ENCODE measurements at regions not wholly inside any gene's neighbourhood (a gene's known extent, or its start where the extent isn't known, plus 50 kb on each side); places are given as distances from the start of the nearest gene placed in this dataset.

DNA sequence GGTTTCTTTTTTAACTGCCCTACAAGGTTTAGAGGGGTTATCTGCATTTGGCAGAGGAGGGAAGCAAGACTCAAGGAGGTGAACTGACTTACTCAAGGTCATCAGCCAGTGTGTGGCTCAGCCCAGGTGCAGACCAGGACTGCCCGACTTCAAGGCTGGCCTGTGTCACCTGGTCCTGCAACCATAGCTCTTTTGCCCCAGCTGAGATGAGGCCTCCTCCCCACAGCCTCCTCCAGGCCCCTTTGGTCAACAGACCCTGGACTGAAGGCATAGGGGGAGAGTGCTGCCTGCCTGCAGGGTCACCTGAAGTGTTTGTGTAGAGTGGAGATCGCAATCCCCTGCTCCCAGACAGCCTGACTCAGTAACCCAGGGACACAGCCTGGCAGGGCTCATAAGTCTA lies 168.5 kb upstream of the GLI2 start:
- DNase-seq (ENCODE audit: low read depth in 2 of 2) = no peak

DNA sequence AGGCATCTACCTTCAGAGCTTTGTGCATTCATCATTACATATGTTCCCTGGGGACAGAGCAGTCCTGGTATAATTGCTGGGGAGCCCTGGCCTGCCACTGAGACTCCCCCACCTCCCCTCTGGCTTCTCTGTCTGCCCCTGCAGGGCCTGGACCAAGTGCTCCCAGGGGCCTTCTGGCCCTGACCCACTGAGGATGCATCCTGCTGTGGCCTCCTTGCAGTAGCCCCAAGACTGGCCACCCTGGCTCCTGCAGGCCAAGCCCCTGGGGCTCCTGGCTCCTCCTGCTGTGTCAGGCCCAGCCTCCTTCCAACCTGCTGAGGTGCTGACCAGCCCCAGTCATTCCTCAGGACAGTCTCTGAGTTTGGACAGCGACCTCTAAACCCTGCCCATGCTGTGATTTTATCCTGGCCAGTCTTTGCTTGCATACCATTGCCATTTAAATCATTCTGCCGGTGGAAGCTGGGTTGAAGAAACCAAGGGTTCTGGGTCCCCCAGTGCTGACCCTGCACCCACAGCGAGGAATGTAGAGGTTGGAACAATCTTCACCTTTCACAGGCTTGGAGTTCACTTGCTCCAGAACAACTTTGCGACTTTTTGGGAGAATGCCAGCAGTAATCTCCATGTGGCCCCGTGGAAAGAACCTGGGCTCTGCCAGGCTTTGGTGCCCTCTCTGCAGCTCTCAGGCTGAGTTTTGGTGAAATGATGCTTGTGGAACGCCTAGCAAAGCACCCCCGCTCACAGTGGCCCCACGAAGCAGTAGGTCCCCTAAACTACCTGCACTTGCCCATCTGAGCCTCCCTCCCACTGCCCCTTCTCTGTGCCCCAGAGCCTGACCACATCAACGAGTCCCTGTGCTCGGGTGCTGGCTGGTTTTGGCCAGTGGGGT lies 167.3 kb upstream of the GLI2 start:
- DNase-seq (ENCODE audit: low read depth in 2 of 2) = no peak

DNA sequence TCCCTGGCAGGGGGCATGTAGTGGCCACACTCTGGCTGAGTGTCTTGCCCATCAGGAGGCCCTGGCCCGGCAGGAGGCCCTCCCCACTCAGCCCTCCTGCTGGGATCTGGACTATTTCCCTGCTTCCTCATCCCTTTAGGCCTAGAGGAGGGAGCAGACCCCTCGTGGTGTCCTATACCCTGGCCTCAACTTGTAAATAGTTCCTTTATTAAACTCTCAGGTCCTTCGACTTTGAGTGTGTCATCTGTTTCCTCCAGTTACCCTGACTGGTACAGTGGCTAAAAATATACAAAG lies 166.7 kb upstream of the GLI2 start:
- DNase-seq (ENCODE audit: low read depth in 2 of 2) = no peak

DNA sequence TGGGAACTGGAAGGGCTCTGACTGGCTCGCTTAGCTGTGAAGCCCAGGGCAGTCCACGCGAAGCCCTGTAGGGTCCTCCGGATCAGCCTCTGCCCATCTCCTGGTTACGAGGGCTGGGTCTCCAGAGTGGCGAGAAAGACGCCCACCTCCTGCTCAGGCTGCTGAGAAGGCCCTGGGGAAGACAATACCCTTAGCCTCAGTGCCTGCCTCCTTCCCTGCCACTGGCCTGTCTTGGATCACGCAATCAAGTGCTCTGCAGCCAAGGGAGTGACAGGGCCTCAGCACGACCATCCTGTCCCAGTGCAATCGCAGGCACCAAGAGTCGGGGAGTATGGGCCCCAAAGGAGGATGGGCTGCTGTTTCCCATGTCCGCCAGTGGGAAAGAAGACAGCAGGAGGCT lies 165.7 kb upstream of the GLI2 start:
- no peak for DNase-seq (ENCODE audit: low read depth in 2 of 2)

DNA sequence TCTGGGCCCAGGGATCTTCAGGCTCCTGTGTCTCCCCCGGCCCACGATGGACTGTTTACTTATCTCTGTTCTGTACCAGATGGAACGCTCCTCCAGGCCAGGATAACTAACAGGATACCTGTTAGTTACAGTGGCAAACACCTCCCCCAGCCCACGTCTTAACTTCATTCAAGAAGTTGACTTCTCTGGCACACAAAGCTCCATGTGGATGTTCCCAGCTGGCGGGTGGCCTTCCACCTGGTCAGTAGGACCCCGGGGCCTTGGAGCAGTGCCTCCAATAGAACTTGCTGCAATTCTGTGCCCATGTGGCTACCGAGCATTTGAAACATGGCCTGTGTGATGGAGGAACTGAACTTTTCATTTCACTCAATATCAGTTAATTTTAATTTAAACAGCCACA lies 165.1 kb upstream of the GLI2 start:
- DNase-seq (ENCODE audit: low read depth in 2 of 2) = no peak

DNA sequence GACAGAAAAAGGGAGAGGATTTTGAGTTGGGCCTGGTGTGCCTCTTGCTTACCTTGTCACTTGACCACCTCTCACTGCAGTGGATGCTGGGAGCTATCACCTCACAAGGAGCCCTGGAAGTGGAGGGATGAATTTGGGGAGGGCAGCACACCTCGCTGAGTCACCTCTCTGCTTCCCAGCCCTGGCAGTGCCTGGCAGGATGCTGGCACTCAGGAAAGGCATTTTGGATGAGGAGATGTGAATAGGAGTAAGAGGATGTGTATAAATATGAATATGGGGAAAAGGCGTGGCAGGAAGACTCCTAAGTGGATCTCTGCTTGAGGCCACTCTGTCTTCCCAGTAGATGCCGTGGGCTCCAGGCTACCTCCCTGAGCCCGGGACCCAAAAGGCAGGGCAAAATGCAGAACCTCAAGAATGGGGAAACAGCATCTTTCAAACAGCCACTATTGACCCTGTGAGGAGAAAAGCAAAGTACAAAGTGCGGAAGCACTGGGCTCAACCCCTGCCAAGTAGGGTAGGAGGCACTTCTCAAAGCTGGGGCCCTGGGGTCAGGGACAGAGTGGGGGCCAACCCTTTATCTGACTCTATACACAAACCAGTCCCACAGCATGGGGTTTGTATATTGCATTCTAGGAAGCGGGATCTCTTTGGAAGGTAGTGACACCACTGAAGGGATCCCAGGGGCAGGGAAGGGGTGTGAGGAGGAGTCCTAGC lies 164.5 kb upstream of the GLI2 start:
- no peak for DNase-seq (ENCODE audit: low read depth in 2 of 2)

DNA sequence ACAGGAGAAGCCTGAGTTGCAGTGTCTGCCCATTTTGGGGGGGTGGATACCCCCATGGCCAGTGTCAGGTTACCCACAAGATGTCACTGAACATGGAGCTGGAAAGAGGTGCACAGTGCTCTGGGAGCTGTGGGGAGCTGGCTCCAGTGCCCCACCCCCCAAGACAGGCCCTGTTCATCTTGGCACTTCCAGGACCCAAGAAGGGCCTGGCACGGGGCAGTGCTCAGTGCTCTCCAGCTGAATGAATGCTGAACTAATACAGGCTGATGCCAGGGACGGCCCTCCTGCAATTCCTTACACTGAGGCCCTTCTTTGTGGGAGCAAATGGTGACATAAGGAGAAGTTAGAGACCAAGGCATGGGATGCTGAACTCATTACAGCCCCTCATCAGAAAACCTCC lies 163.4 kb upstream of the GLI2 start:
- DNase-seq (ENCODE audit: low read depth in 2 of 2) = no peak

DNA sequence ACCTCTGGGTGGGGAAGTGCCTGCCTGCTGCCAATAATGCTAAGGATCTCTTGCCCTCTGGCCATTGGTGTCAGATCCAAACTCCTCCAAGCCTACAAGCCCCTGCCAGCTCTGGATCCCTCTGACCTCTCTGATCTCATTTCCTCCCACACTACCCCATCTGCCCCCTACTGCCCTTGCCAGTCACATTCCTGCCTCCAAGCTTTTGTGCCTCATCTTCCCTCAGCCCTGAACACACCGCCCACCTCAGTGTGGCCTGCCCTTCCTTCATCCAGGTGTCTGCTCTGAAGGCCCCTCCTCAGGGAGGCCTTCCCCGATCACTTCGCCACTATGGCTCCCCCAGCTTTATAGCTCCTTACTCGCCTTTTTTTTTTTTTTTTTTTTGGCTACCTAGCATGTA lies 161.0 kb upstream of the GLI2 start:
- no peak for DNase-seq (ENCODE audit: low read depth in 2 of 2)

DNA sequence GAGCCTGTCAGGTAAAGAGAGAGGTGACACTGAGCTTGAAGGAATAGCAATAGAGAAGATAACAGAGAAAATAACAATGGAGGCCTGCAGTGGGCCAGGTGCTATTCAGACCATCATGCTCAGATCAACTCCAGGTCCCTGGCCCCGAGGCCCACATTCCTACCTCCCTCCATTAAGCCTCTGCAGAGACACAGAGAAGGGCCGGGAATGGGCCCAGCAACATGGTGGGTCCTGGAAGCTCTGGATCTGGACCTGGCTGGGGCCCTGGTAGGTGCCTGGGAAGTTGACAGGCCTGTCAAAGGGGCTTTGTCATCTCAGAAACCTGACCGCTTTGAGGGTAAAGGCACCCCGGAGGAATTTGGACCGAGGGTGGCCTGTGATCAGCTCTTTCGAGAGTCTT lies 159.7 kb upstream of the GLI2 start:
- DNase-seq (ENCODE audit: low read depth in 2 of 2) = no peak

DNA sequence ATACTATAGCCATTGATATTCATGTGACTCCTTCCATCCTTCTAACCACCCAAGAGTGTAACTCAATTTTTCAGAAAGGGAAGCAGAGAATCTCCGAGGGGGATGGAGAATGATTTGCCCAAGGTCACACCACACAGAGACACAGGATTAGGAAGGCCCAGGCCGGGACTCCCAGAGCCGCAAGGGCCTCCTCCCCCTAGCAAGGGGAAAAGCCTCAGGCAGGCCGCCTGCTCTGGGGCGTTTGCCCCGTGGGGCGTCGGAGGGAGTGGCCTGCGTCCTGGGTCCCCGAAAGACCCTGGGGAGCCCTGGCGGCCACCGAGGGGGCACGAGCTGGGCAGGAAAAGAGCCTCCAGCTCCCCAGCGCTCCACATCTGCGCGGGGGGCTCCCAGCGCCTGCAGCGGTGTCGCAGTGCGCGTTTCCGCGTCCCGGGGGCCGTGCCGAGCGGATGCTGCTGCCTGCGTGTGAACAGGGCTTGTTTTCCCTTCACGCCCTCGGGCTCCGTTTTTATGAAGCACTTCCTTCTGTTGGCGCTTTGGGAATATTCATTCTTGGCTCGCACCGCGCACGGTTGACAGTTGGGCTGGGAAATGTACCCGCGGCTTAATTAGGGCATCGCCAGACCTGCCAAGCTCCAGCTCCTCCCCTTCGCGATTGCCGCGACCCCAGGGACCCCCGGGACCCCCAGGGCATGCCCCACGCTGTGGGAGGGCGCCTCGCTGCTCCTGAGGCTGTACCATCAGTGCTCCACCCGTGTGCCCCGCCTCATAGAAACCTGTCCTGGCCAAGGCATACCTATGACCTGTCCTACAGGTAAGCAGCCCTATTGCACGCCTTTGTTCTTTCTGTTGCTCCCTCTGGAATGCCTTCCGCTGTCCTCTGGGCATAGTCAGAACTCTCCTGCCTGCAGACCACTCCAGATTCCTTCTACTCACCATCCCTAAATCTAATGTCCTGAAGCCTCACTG lies 158.9 kb upstream of the GLI2 start:
- no peak for DNase-seq (ENCODE audit: low read depth in 2 of 2)

DNA sequence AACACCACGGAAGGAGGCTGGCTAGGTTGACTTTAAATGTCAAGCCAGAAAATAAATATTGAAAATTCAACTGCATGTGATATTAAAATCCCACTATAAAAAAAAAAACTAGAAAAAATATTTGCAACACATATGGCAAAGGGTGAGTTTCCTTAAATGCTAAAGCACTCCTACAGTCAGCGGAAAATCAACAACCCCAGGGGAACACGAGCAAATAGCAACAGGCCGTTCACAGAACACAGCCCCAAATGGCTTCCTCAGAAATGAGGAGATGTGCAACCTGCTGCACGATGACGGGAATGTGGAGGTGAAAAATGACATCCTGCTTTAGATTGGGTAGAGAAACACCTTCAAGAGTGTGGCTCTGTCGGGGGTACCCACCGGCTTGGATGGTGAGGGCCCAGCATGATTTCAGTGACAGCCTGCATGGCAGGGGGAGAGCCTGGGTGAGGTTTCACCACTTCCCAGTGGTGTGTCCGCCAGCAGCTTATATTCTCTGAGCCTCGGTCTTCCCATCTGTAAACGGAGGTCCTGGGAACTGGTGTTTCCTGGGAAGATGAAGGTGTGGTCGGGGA lies 157.9 kb upstream of the GLI2 start:
- DNase-seq (ENCODE audit: low read depth in 2 of 2) = no peak

DNA sequence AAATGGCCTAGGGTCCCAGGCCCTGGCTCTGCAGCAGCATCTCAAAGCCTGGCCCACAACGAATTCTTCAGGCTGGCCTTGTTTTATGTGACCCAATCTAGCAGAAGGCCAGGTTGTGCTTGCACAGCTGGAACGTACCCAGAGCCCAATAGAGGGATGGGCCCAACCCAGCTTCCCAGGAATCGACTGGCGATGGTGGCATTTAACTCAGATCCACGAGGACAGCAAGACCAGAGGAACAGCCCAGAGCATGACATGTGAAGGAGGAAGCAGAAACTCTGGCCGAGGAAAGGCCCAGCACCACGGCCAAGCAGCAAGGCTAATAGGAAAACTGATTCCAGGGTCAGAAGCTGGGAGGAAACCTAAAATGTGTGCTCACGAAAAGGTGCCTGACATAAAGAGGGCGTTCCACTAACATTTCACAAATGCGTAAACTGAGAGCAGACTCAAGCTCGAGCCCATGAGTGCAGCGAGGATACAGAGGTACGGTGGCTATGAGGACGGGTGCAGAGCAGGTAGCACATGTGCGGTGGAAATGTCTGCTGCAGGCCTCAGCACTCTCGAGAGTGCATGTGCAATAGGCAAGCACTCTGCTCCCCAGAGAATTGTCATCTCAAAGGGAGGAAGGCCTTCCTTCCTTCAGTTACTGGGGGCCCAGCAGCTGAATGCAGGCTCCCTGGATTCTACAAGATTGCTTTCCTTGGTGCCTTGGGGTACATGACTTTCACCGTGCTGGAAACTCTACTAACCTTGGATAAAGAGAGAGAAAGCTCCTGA lies 156.9 kb upstream of the GLI2 start:
- no peak for DNase-seq (ENCODE audit: low read depth in 2 of 2)

DNA sequence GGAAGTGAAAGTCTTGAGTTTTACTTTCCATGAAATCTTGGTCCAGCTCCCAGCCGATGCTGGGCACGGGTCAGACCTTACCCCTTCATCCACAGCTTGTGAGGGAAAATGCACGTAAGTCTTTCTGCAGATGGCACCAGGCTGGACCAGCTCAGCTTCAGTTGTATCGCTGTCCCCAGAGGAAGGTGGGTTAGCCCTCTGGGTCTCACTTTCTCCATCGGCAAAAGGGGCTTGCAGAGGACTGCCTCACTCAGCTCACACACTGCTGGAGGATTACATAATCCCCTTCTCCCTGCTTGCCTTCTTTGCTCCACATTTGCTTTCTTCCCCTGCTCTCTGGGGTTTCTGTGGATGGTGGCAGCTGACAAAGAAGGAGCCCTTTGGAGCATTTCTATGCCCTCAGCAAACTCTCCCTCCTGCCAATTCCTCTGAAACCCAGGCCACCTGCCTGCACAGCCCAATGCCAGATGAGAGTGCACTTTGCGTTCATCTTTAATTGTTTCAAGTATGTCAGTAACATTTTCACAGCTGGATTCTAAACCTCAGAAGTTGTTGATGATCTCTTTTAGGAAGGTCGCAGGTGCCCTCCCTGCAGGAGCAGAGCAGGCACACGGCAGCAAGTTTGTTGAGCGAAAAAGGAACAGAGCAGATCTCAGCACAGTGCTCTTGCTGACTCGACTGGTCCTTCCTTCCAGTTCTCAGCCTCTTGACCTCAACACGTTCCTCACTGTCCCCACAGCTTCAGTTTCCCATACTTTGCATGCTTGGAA lies 155.6 kb upstream of the GLI2 start:
- no peak for DNase-seq (ENCODE audit: low read depth in 2 of 2)

DNA sequence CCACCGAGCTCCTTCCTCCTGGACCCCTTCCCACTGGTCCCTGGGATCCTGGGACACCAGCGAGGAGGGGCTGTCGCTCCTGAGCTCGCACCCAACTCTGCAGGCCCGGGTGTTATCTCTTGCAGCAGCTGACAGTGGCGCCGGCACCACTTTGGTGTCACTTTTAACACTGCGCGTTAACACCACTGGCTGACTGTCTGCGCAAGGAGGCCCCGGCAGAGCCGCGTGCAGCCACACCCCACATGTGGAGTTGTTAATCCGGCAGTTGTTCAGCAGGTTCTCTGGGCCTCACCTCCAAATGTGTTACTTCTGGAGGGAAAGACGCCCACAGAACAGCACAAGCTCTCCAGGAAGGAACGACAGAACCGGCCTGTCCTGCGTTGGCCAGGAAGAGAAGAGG lies 155.0 kb upstream of the GLI2 start:
- no peak for DNase-seq (ENCODE audit: low read depth in 2 of 2)

DNA sequence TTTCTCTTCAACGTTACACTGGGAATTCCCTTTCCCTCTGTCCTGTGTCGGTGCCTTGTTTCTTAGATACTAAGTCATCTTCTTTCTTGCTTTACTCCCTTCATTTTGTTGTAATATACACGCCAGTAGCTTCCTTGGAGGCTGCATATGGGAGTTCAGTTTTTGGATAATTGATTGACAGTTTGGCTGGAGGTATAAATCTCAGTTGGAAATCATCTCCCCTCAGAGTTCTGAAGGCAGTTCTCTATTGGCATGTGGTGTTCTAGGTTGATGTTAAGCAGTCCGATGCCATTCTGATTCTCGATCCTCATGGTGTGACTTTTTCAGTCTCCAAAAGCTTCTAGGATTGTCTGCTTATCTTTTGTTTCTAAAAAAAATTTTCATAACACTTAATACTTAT lies 152.5 kb upstream of the GLI2 start:
- DNase-seq (ENCODE audit: low read depth in 2 of 2) = no peak

DNA sequence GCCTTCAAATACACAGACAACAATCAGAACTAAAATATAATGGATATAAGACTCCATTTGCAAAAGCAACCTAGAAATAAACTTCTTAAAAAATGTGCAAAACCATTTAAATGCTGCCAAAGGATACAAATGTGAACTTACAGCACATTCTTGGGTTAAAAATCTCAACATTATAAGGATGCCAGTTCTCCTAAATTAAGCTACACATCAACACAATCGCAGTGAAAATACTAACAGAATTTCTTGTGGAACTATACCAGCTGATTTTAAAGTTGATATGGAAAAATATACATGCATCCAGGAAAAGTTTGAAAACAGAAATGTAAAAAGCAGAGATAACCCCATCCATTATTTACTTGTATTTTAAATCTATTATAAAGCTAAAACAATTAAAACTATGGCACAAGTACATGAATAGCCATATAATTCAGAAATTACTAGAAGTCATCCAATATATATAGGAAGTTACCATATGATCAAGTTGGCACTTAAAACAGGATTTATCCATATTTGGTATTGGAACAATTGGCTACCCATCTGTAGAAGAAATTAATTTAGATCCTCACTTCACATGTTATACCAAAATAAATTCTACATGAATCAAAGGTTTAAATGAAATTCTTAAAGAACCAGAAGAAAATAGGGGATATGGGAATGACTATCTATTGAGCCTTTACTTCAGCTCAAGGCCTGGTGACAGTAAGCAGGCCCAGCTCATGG lies 151.7 kb upstream of the GLI2 start:
- no peak for DNase-seq (ENCODE audit: low read depth in 2 of 2)

DNA sequence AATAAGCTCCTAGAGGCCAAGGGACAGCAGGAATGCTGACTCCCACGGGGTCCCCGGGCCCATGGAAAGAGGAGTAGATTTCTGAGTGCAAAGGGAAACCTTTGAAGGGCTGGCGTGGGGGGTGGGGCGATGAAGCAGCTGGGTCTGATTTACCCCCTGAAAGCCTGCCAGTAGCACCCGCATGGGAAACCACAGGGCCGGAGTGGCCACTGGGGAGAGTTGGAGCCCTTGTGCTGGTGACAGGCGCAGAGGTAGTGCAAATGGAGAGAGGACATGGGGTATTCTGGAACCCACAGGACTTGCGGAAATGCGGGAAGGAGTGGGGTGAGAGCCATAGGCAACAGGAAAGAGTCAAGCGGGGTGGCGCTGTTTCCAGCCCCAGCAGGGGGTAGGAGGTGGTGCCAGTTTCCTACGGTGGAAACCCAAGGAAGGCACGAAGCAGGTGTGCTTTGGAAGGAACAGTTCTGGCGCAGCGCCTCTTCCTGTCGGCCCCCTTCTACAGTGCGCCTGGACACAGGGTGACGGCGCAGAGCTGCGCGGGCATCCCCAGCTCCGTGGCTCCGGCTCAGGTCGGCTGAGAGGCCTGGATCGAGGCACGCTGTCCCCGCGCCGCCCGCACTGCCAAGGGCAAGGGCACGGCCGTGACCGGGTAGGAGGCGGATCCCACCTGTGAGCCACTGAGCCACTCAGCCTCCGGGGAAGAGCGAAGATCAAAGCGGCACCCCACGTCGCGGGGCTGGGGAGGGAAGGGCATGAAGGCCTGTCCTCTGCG lies 149.0 kb upstream of the GLI2 start:
- no peak for DNase-seq (ENCODE audit: low read depth in 2 of 2)

DNA sequence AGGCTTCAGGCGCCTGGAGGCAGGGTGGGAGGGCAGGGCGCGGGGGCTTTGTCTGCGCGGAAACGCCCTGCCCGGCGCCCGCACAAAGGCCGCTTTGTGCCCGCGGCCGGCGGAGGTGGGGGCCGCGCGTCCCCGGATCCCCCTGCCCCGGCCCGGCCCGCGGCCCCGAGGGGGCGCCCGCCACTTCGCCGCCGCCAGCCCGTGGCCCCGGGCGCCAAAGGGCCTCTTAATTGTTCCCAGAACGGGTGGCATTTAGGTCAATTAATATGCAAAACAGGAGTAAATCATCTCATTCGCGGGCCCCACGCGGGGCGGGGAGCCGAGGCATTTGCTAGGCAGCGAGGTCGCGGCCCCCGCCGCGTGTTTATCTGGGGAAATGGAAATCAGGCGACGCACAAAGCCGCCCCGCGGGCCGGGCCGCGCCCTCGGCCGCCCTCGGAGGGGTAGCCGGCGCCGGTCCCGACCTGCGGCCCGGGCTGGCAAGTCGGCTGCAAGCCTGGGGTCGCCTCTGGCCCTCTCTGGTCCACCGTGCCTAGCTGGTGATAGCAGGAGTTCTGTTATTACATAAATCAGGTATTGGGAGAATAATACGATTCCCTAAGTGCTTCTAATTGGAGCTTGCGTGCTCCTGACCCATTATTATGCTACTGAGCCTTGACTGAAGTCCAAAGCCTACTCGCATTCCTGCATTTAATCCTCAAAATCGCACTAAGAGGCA lies 148.2 kb upstream of the GLI2 start:
- no peak for DNase-seq (ENCODE audit: low read depth in 2 of 2)

DNA sequence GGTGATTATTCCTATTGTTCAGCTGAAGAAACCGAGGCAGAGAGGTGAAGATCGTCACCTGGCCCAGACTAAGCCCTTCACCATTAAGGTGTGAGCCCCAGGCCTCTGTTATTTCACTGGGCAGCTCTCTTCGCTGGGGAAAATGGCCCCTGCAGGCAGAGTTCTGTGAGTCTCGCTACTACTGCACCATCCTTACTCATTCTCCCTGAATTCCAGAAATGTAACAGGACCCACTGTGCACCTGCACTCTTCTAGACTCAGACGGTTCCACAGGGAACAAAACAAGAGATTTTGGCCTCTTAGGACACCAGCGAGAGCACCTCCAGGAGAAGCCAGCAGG lies 147.7 kb upstream of the GLI2 start:
- DNase-seq (ENCODE audit: low read depth in 2 of 2) = no peak
